ENCODE measurements at regions not wholly inside any gene's neighbourhood (a gene's known extent, or its start where the extent isn't known, plus 50 kb on each side); places are given as distances from the start of the nearest gene placed in this dataset.

GRCh38 chr2:226270285-226271058 lies 529.1 kb downstream of the IRS1 start:
- Histone ChIP-seq H3K9me3 (ENCODE audit: insufficient read depth, low read length) (no peaks in the 10 kb centered on the region), H3K27ac (ENCODE audit: low read depth, low read length) (no peak overlapping the region), H3K9me2 (replicated peaks; ENCODE audit: insufficient read depth, low read length) (no peaks in the 10 kb centered on the region), H3K36me3 (ENCODE audit: low read length) (no peaks in the 10 kb centered on the region), H3K27me3 (ENCODE audit: low read length) (no peaks in the 10 kb centered on the region), H3K79me2 (ENCODE audit: insufficient read depth, low read length) (no peaks in the 10 kb centered on the region), H4K20me1 (ENCODE audit: low read depth, low read length) (no peaks in the 10 kb centered on the region), H2AFZ (ENCODE audit: low read depth, low read length, severe bottlenecking) (no peak overlapping the region), H3K9ac (ENCODE audit: low read length) (no peak overlapping the region), H3K4me2 (ENCODE audit: low read depth, low read length, poor library complexity, severe bottlenecking) (no peak overlapping the region), H3F3A (ENCODE audit: insufficient read depth) (no peaks in the 10 kb centered on the region), H3K4me3 (ENCODE audit: insufficient read depth, low read length, poor library complexity, severe bottlenecking) (no peak overlapping the region)
- TF ChIP-seq, protein P1, sequence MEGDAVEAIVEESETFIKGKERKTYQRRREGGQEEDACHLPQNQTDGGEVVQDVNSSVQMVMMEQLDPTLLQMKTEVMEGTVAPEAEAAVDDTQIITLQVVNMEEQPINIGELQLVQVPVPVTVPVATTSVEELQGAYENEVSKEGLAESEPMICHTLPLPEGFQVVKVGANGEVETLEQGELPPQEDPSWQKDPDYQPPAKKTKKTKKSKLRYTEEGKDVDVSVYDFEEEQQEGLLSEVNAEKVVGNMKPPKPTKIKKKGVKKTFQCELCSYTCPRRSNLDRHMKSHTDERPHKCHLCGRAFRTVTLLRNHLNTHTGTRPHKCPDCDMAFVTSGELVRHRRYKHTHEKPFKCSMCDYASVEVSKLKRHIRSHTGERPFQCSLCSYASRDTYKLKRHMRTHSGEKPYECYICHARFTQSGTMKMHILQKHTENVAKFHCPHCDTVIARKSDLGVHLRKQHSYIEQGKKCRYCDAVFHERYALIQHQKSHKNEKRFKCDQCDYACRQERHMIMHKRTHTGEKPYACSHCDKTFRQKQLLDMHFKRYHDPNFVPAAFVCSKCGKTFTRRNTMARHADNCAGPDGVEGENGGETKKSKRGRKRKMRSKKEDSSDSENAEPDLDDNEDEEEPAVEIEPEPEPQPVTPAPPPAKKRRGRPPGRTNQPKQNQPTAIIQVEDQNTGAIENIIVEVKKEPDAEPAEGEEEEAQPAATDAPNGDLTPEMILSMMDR (IDR thresholded peaks at IDR 0.05; ENCODE audit: insufficient read depth, low read length, poor library complexity, severe bottlenecking), result no peak
- TF ChIP-seq EZH2phosphoT487 (conservative IDR thresholded peaks at IDR 0.05; ENCODE audit: low read length), result no peak

- Histone ChIP-seq H3F3A (ENCODE audit: insufficient read depth) (no peaks in the 10 kb centered on the region), H3K27ac (ENCODE audit: low read depth, low read length) (no peak overlapping the region), H3K4me2 (ENCODE audit: low read depth, low read length, poor library complexity, severe bottlenecking) (no peak overlapping the region), H4K20me1 (ENCODE audit: low read depth, low read length) (no peaks in the 10 kb centered on the region), H3K9me3 (ENCODE audit: insufficient read depth, low read length) (no peaks in the 10 kb centered on the region), H2AFZ (ENCODE audit: low read depth, low read length, severe bottlenecking) (no peak overlapping the region), H3K36me3 (ENCODE audit: low read length) (no peaks in the 10 kb centered on the region), H3K79me2 (ENCODE audit: insufficient read depth, low read length) (no peaks in the 10 kb centered on the region), H3K27me3 (ENCODE audit: low read length) (no peaks in the 10 kb centered on the region), H3K4me3 (ENCODE audit: insufficient read depth, low read length, poor library complexity, severe bottlenecking) (no peak overlapping the region), H3K9ac (ENCODE audit: low read length) (no peak overlapping the region), H3K9me2 (replicated peaks; ENCODE audit: insufficient read depth, low read length) (no peaks in the 10 kb centered on the region)
- TF ChIP-seq, protein P1 (IDR thresholded peaks at IDR 0.05; ENCODE audit: insufficient read depth, low read length, poor library complexity, severe bottlenecking), result no peak
- no peak for TF ChIP-seq EZH2phosphoT487 (conservative IDR thresholded peaks at IDR 0.05; ENCODE audit: low read length)
Measured at GRCh38 chr2:226267516-226268289, 531.9 kb downstream of the IRS1 start.

GRCh38 chr2:226256709-226257376 lies 542.8 kb downstream of the IRS1 start:
- Histone ChIP-seq H2AFZ (ENCODE audit: low read depth, low read length, severe bottlenecking) (no peak overlapping the region), H3F3A (ENCODE audit: insufficient read depth) (no peaks in the 10 kb centered on the region), H3K79me2 (ENCODE audit: insufficient read depth, low read length) (no peaks in the 10 kb centered on the region), H4K20me1 (ENCODE audit: low read depth, low read length) (no peaks in the 10 kb centered on the region), H3K9me2 (replicated peaks; ENCODE audit: insufficient read depth, low read length) (no peaks in the 10 kb centered on the region), H3K9ac (ENCODE audit: low read length) (no peak overlapping the region), H3K4me2 (ENCODE audit: low read depth, low read length, poor library complexity, severe bottlenecking) (no peak overlapping the region), H3K4me3 (ENCODE audit: insufficient read depth, low read length, poor library complexity, severe bottlenecking) (no peak overlapping the region), H3K36me3 (ENCODE audit: low read length) (no peaks in the 10 kb centered on the region), H3K27ac (ENCODE audit: low read depth, low read length) (no peak overlapping the region), H3K9me3 (ENCODE audit: insufficient read depth, low read length) (no peaks in the 10 kb centered on the region), H3K27me3 (ENCODE audit: low read length) (no peaks in the 10 kb centered on the region)
- no peak for TF ChIP-seq EZH2phosphoT487 (conservative IDR thresholded peaks at IDR 0.05; ENCODE audit: low read length)
- TF ChIP-seq, protein P1 (IDR thresholded peaks at IDR 0.05; ENCODE audit: insufficient read depth, low read length, poor library complexity, severe bottlenecking), result no peak
